ENCODE measurements at regions not wholly inside any gene's neighbourhood (a gene's known extent, or its start where the extent isn't known, plus 50 kb on each side); places are given as distances from the start of the nearest gene placed in this dataset.

GRCh38 chr3:79979990-79980389, 212.2 kb upstream of the ROBO1 start:
- 99% methylated on average over 3 of the region's 3 CpGs for WGBS
- Histone ChIP-seq H3K27me3 (replicated peaks; ENCODE audit: insufficient read depth) (no peaks in the 10 kb centered on the region), H3K4me1 (replicated peaks) (no peaks in the 10 kb centered on the region), H3K9me3 (no peaks in the 10 kb centered on the region), H3K27ac (no peak overlapping the region), H3K4me3 (no peak overlapping the region), H3K36me3 (no peaks in the 10 kb centered on the region)
- DNase-seq (ENCODE audit: low spot score): no peak
- no peak for TF ChIP-seq POLR2A (IDR thresholded peaks at IDR 0.05)
- no peak for TF ChIP-seq CTCF (IDR thresholded peaks at IDR 0.05)
- no peak for TF ChIP-seq POLR2AphosphoS5 (IDR thresholded peaks at IDR 0.05)
- intact Hi-C loops (cut with DNase I): no loop called here

DNA sequence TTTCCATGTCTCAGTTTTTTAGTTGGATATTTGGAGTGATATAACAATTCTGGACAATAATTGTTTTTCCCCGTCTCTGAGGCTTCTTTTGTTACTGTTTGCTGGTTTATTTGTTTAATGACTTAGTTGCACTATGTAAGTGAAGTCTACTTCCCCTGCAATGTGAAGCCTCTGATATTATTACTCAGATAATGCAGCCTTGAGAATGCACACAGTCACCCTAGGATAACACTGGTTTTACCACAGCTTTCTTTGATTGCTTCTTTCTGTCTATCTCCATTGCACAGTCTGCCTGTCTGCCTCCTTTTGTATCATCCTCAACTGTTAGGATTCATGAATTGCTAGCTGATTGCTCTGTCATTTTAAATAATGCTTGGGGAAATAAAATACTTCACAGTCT, 208.7 kb upstream of the ROBO1 start:
- H3K4me1 ChIP-seq (replicated peaks): no peaks in the 10 kb centered on the region
- H3K27ac ChIP-seq: no peak overlapping the region
- no peak overlapping the region for H3K4me3 ChIP-seq
- DNase-seq (ENCODE audit: low spot score): no peak
- H3K36me3 ChIP-seq: no peaks in the 10 kb centered on the region
- intact Hi-C loops (cut with DNase I): no loop called here
- H3K27me3 ChIP-seq (replicated peaks; ENCODE audit: insufficient read depth): no peaks in the 10 kb centered on the region
- TF ChIP-seq POLR2A (IDR thresholded peaks at IDR 0.05): no peak
- H3K9me3 ChIP-seq: no peaks in the 10 kb centered on the region
- WGBS: 63% methylated on average over 1 of the region's 1 CpG

DNA sequence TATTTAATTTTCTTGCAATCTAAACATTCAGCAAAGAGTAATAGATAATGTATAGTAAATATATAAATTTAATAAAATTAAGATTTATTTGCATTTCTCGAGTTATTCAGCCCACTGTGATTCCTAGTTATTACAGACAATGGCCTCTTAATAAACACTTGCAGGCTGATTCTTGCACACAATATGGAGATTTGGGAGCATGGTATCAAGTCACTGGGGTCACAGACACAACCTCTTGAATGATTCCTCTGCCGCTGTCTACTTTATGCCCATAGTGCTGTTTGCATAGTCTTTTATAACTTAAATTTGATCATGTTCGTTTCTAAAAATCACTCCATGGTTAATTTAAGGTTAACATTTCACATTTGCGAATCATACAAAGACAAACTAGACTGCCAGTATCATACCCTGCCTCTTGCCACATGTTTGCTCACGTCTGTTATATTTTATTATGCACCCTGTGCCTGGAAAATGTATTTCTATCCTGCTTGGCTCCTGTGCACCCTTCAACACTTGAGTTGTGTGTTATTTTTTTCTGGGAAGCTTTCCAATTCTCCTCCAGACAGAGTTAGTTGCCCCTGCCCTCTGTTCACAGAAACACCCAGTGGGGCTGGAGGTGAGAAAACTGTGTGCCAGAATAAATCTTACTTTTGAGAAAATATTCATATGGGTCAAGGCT, 206.3 kb upstream of the ROBO1 start:
- no peaks in the 10 kb centered on the region for H3K4me1 ChIP-seq (replicated peaks)
- H3K4me3 ChIP-seq: no peak overlapping the region
- intact Hi-C loops (cut with DNase I): no loop called here
- no peak for DNase-seq (ENCODE audit: low spot score)
- no peaks in the 10 kb centered on the region for H3K27me3 ChIP-seq (replicated peaks; ENCODE audit: insufficient read depth)
- no peak for TF ChIP-seq POLR2A (IDR thresholded peaks at IDR 0.05)
- TF ChIP-seq POLR2AphosphoS5 (IDR thresholded peaks at IDR 0.05): no peak
- no peak for TF ChIP-seq CTCF (IDR thresholded peaks at IDR 0.05)
- 61% methylated on average over 5 of the region's 5 CpGs for WGBS
- no peaks in the 10 kb centered on the region for H3K9me3 ChIP-seq
- H3K27ac ChIP-seq: no peak overlapping the region
- no peaks in the 10 kb centered on the region for H3K36me3 ChIP-seq

- DNase-seq (ENCODE audit: low spot score): no peak
- no peaks in the 10 kb centered on the region for H3K9me3 ChIP-seq
- no peaks in the 10 kb centered on the region for H3K4me1 ChIP-seq (replicated peaks)
- no peak overlapping the region for H3K4me3 ChIP-seq
- no peak overlapping the region for H3K27ac ChIP-seq
- H3K27me3 ChIP-seq (replicated peaks; ENCODE audit: insufficient read depth): no peaks in the 10 kb centered on the region
- WGBS: 94% methylated on average over 1 of the region's 1 CpG
- H3K36me3 ChIP-seq: no peaks in the 10 kb centered on the region
- TF ChIP-seq CTCF (IDR thresholded peaks at IDR 0.05): no peak
- TF ChIP-seq POLR2A (IDR thresholded peaks at IDR 0.05): no peak
- no peak for TF ChIP-seq POLR2AphosphoS5 (IDR thresholded peaks at IDR 0.05)
- intact Hi-C loops (cut with DNase I): no loop called here
Observed at GRCh38 chr3:79973482-79973881, 205.7 kb upstream of the ROBO1 start.

GRCh38 chr3:79968418-79968817, 200.6 kb upstream of the ROBO1 start:
- no peak for TF ChIP-seq CTCF (IDR thresholded peaks at IDR 0.05)
- no peak for TF ChIP-seq POLR2A (IDR thresholded peaks at IDR 0.05)
- TF ChIP-seq POLR2AphosphoS5 (IDR thresholded peaks at IDR 0.05): no peak
- WGBS: 81% methylated on average over 1 of the region's 1 CpG
- H3K4me1 ChIP-seq (replicated peaks): no peaks in the 10 kb centered on the region

More at GRCh38 chr3:79968418-79968817, 200.6 kb upstream of the ROBO1 start:
- no peak for DNase-seq (ENCODE audit: low spot score)
- intact Hi-C loops (cut with DNase I): no loop called here
- no peaks in the 10 kb centered on the region for H3K9me3 ChIP-seq
- no peaks in the 10 kb centered on the region for H3K27me3 ChIP-seq (replicated peaks; ENCODE audit: insufficient read depth)
- H3K36me3 ChIP-seq: no peaks in the 10 kb centered on the region
- H3K4me3 ChIP-seq: no peak overlapping the region
- no peak overlapping the region for H3K27ac ChIP-seq

Data from prostate gland (tissue), 2 donors.